ENCODE measurements at regions not wholly inside any gene's neighbourhood (a gene's known extent, or its start where the extent isn't known, plus 50 kb on each side); places are given as distances from the start of the nearest gene placed in this dataset.

DNA sequence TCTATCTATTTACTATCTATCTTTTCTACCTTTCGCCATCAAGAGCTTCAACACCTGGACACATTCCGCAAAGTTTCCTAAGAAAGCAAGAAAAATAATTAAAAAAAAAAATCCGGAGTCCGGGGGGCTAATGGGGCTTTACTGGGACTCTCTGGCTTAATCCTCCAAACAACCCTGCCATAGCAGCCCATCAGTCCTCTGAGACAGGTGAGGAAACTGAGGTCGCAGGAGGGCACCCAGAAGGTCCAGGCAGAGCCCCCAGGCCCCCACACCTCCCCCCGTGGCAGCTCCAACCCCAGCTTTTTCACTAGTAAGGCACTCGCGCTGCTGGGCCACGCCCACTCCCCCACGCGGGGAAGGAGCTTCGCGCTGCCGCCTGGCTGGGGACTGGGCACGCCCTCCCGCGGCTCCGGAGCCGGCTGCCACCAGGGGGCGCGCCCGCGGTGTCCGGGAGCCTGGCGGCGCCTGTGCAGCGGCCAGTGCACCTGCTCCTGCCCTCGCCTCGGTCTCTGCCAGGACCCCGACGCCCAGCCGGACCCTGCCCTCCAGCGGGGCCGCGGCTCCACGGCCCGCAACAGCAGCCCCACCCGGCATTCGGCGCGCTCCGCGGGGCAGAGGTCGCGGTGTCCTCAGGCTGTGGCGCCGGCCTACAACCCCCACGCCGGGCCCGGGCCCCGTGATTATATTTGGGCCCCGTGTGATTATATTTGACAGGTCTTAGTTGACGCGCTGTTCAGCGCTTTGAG is 54.1 kb upstream of the SAMD11 start (continued):
- TF ChIP-seq, protein P1, sequence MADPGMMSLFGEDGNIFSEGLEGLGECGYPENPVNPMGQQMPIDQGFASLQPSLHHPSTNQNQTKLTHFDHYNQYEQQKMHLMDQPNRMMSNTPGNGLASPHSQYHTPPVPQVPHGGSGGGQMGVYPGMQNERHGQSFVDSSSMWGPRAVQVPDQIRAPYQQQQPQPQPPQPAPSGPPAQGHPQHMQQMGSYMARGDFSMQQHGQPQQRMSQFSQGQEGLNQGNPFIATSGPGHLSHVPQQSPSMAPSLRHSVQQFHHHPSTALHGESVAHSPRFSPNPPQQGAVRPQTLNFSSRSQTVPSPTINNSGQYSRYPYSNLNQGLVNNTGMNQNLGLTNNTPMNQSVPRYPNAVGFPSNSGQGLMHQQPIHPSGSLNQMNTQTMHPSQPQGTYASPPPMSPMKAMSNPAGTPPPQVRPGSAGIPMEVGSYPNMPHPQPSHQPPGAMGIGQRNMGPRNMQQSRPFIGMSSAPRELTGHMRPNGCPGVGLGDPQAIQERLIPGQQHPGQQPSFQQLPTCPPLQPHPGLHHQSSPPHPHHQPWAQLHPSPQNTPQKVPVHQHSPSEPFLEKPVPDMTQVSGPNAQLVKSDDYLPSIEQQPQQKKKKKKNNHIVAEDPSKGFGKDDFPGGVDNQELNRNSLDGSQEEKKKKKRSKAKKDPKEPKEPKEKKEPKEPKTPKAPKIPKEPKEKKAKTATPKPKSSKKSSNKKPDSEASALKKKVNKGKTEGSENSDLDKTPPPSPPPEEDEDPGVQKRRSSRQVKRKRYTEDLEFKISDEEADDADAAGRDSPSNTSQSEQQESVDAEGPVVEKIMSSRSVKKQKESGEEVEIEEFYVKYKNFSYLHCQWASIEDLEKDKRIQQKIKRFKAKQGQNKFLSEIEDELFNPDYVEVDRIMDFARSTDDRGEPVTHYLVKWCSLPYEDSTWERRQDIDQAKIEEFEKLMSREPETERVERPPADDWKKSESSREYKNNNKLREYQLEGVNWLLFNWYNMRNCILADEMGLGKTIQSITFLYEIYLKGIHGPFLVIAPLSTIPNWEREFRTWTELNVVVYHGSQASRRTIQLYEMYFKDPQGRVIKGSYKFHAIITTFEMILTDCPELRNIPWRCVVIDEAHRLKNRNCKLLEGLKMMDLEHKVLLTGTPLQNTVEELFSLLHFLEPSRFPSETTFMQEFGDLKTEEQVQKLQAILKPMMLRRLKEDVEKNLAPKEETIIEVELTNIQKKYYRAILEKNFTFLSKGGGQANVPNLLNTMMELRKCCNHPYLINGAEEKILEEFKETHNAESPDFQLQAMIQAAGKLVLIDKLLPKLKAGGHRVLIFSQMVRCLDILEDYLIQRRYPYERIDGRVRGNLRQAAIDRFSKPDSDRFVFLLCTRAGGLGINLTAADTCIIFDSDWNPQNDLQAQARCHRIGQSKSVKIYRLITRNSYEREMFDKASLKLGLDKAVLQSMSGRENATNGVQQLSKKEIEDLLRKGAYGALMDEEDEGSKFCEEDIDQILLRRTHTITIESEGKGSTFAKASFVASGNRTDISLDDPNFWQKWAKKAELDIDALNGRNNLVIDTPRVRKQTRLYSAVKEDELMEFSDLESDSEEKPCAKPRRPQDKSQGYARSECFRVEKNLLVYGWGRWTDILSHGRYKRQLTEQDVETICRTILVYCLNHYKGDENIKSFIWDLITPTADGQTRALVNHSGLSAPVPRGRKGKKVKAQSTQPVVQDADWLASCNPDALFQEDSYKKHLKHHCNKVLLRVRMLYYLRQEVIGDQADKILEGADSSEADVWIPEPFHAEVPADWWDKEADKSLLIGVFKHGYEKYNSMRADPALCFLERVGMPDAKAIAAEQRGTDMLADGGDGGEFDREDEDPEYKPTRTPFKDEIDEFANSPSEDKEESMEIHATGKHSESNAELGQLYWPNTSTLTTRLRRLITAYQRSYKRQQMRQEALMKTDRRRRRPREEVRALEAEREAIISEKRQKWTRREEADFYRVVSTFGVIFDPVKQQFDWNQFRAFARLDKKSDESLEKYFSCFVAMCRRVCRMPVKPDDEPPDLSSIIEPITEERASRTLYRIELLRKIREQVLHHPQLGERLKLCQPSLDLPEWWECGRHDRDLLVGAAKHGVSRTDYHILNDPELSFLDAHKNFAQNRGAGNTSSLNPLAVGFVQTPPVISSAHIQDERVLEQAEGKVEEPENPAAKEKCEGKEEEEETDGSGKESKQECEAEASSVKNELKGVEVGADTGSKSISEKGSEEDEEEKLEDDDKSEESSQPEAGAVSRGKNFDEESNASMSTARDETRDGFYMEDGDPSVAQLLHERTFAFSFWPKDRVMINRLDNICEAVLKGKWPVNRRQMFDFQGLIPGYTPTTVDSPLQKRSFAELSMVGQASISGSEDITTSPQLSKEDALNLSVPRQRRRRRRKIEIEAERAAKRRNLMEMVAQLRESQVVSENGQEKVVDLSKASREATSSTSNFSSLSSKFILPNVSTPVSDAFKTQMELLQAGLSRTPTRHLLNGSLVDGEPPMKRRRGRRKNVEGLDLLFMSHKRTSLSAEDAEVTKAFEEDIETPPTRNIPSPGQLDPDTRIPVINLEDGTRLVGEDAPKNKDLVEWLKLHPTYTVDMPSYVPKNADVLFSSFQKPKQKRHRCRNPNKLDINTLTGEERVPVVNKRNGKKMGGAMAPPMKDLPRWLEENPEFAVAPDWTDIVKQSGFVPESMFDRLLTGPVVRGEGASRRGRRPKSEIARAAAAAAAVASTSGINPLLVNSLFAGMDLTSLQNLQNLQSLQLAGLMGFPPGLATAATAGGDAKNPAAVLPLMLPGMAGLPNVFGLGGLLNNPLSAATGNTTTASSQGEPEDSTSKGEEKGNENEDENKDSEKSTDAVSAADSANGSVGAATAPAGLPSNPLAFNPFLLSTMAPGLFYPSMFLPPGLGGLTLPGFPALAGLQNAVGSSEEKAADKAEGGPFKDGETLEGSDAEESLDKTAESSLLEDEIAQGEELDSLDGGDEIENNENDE (IDR thresholded peaks at IDR 0.05; ENCODE audit: insufficient replicate concordance, low read length) = no peak
- TF ChIP-seq, protein P2, sequence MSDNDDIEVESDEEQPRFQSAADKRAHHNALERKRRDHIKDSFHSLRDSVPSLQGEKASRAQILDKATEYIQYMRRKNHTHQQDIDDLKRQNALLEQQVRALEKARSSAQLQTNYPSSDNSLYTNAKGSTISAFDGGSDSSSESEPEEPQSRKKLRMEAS (IDR thresholded peaks at IDR 0.05) = peak; percentile 94
- no peak for TF ChIP-seq ZNF274 (IDR thresholded peaks at IDR 0.05; ENCODE audit: borderline replicate concordance, extremely low read depth, low read length)
- TF ChIP-seq SAP30 (IDR thresholded peaks at IDR 0.05; ENCODE audit: insufficient read depth, insufficient replicate concordance, low read length) = no peak
- no peak for TF ChIP-seq JUND (IDR thresholded peaks at IDR 0.05; ENCODE audit: low read length)
- TF ChIP-seq POU5F1 (IDR thresholded peaks at IDR 0.05; ENCODE audit: low read depth, low read length) = no peak
- no peak for TF ChIP-seq MAFK (IDR thresholded peaks at IDR 0.05; ENCODE audit: low read depth, low read length)
- no peak for TF ChIP-seq KDM1A (IDR thresholded peaks at IDR 0.05; ENCODE audit: borderline replicate concordance, low read length)
- no peak for TF ChIP-seq RXRA (IDR thresholded peaks at IDR 0.05; ENCODE audit: insufficient read depth, low read depth, low read length)
- no peak for TF ChIP-seq TEAD4 (IDR thresholded peaks at IDR 0.05; ENCODE audit: low read depth, low read length)

Measured in H1 (cell line).